ENCODE measurements at regions not wholly inside any gene's neighbourhood (a gene's known extent, or its start where the extent isn't known, plus 50 kb on each side); places are given as distances from the start of the nearest gene placed in this dataset.
"Not testable (repeated sequence)": the region's sequence is repeated elsewhere in the genome, so short reads cannot be mapped to it uniquely, and the experiment has no call there.

DNA sequence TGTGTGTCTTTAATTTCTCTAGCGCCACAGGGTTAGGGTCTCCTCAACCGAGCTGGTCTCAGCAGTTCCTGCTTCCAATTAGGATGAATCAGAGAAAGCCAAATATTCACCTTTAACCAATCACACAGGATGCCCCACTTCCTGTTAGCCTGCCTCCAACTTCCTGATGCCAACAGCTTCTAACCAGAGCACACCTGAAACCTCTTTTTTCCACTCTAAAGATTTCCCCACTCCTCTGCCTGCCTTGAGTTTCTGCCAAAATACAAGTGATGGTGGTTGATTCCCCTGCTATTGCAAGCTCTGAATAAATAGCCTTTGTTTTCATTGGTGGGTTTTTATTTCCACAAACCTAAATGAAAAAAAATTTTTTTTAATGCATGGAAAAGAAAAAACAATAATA is 144.7 kb upstream of the UST start:
- DNase-seq = no peak

DNA sequence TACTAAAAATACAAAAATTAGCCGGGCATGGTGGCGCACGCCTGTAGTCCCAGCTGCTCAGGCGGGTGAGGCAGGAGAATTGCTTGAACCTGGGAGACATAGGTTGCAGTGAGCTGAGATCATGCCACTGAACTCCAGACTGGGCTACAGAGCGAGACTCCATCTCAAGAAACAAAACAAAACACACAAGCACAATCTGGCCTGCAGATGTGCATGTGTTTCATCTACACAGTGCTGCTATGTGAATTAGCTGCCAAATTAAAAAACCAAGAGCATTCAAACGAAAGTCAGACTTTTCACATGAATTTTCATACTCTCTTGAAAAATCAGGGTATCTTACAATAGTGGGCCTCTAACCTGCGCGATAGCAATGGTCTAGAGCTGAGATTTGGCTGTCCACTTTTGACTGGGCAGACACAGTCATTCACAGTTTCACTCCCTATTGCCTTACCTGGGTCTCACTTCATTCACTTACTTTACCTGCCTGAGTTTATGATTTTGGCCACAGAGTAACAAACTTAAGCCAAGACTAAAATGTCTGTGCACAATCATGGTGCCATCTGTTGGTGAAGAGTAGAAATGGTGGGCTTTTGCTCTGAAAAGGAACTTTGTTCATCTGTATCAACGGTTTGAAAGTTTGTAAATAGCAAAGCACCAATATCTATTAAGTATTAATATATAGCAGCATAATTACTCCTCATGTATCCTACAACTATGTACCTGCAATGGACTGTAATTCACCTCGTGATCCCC is 138.5 kb upstream of the UST start:
- no peak for DNase-seq

DNA sequence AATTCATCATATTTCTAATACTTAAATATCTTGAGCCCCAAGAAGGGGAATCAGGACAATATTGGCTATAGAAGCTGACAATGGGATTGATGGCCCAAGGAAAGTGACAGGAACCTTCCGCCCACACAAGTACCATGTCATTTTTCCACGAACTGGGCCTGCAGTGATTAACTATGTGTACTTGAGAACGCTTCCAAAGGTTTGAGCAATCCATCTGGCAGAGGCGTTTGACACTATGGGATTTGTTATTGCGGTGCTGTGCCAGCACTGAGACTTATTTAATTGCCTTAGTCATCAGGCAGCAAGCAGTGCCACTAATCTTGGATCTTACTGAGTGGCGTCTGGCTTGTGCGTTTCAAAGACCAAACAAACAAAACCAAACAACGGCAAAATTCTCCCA is 135.6 kb upstream of the UST start:
- DNase-seq = no peak

DNA sequence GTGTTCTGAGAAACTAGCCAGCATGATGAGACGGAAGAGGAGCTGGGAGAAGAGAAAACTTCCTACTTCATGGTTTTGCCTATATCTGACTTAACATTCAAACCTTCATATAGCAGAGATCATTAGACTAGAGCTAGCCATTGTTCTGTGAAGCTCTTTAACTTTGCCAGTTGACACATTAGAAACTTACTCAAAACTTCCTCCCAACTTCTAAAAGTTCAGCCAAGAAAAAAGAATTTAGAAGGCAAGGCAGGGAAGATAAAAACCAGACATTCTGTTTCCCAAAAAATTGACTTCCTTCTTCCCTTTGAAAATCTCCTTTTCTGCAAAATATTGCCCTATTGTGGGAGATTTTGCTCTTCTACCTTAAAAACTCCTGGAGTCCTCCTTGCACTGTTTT is 134.8 kb upstream of the UST start:
- DNase-seq = no peak

DNA sequence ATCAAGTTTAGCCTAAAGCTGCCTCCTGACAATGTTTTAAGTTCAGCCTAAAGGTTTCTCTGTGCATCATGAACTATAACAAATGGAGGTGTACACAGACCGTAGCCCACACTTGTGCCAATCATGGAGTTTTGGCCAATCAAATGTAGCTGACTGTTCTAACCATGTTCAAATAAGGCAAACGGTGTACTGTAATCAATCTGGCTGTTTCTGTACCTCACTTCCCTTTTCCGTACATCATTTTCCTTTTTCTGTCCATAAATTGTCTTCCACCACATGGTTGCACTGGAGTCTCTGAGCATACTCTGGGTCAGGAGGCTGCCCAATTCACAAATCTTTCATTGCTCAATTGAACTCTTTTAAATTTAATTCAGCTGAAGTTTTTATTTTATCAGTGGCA is 132.2 kb upstream of the UST start:
- DNase-seq = no peak

DNA sequence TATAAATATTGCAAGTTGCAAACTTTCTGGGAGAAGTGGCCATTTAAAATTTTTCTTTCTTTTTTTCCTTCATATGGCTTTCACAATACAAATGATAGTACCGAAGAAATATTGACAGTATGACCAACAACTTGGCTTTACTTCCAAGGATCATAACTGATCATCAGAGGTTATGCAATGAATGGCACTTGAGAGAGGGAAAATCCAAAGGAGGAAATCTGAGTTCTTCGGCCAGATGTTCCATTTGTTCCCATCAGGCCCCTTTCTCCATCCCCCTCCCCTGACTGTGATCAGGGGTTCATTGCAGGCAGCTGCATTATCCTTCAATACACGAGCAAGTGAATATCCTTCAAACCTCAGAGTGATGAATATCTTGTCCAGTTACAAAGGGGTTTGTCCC is 130.0 kb upstream of the UST start:
- DNase-seq = no peak

DNA sequence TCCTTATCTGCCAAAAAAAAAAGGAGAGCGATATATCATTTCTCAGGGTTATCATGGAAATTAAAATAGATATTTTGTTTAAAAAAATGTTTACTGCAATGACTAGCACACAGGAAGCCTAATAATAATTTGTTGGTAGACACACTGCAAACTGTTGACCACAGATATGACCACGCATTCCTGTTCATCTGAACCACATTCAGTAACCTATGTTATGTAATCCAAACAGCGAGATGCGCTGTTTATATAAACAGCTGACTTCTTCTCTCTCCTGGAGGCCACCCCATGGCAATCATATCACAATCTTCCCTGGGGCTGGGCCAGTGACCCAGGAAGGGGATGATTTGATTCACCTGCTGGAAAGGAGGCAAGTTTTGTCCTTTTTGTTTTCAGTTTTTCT is 129.3 kb upstream of the UST start:
- DNase-seq = no peak

DNA sequence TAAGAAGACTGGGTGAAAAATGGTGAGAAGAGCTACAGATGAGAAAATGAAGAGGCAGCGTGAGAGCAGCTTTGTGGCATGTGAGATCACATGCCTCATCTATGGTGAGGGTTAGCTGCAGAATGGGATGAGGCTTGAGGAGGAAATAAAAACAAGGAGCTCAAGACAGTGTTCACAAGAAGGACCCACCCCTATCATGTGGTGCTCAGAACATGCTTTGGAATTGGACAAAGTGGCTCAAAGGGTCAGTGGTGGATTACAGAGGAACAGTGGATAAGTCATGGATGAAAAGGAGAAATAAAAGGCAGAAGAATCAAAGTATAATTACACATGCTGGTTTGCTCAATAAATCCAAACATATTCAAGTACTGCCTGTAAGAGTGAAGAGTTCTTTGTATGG is 126.9 kb upstream of the UST start:
- DNase-seq = no peak

DNA sequence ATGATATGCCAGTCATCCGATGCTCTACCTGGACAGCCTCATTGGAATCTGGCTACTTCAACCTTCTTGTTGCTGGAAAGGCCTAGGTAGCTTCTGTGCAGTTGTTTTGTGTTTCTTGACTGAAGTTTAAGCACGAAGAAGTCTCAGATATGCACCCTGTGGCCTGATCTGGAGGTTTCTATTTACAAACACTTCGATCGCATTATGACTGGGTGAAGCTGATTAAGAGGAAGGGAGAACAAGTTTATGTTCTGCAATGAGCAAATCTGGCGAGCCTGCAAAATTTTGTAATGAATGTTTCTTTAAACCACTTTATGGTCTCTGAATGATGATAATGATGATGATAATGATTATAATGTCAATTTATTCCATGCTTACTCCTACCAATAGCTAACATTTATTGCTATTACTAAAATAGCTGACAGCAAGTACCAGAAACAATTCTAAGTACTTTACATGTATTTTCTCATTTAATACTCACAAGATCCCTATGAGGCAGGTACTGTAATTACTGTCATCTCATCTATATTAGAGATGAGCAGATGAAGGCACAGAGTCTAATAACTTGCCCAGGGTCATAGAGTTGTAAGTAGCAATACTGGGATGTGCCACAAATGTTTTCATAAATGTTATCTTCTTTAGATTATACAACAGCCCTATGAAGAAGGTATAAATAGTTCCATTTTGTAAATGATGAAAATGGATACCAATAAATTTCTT is 126.1 kb upstream of the UST start:
- no peak for DNase-seq

DNA sequence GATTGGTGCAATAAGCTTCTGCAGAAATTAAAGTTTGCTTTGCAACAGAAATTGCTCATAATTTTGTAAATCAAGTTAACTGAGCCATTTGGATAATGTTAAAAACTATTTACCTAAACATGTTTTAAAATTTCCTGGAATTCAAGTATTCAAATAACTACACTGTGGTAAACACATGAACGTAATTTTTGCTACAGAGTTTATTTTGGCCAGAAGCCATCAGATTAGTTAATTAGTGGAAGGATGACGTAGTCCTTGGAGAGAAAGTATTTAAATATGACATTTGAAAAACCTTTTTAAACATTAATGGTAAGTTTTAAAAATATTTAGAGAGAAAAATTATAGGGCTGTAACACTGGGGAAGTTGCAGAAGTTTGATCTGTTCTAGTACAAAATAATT is 121.2 kb upstream of the UST start:
- DNase-seq = no peak

DNA sequence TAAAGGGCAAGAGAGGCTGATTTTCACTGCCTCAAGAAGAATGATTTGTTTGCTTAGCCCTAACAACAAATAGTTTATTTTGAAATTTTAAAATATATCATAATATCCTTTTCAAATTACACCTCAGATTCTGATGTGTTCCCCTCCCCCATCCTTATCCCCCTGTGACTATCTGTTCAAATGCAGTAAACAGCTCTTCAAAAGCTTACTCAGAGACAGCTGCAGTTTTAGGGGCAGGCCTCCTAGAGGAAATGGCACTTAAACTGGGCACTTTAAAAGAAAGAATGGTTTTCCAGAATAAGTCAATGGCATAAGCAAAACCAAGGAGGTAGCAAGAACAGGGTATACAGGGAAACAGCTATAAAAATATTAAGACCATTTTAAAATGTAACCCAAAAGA is 118.6 kb upstream of the UST start:
- no peak for DNase-seq

DNA sequence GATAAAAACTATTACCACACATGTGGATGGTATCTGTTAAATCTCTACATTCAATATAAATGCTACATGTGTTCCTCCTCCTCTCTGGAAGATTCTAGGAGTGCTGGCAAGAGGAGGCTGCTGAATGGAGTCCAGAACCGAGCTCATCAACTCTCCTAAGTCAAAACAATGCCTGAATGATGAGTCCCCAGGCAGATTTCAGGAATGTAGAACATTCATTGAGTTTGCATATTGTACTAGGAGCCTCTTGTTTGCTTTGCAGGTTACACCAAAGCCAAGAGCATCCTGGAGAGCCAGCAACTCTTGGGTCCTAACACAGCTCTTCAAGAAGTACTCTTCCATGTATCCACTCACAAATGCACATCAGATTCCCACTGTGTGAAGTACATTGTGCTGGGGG is 117.6 kb upstream of the UST start:
- DNase-seq = no peak

DNA sequence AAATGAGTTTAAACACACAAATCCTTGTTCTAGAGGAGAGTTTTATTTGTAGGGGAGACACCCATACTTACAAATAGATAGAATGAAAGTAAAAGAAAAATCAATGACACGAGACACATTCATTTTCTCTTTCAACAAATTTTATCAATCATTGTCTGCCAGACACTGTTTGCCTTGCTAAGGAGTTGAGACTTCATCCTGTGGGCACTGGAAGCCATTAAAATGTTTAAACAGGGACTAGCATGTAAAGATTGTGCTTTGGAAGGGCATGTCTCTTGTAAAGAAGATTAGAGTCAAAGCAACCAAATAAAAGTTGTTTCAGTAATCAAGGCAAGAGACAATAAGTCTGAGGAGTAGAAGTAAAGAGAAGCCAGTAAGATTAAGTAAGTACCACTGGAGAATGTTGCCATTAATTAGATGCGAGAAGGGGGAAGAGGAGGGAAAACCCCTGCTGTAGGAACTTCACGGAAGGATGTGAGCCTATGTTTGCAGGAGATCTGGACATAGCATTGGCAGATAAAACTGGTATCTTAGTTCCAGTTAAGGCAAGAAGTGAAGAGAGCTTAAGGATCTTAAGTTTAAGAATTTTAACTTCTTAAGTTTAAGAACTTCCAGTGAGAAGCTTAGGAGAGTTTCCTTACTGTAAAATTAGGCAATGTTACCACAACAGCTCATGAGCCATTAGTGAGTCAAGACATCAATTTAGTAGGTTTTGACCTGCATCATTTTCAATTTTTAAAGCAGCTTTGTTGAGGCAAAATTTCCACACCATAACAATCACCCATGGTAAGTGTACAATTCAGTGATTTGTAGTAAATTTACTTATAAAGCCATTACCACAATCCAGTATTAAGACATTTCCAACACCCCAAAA is 117.0 kb upstream of the UST start:
- no peak for DNase-seq

DNA sequence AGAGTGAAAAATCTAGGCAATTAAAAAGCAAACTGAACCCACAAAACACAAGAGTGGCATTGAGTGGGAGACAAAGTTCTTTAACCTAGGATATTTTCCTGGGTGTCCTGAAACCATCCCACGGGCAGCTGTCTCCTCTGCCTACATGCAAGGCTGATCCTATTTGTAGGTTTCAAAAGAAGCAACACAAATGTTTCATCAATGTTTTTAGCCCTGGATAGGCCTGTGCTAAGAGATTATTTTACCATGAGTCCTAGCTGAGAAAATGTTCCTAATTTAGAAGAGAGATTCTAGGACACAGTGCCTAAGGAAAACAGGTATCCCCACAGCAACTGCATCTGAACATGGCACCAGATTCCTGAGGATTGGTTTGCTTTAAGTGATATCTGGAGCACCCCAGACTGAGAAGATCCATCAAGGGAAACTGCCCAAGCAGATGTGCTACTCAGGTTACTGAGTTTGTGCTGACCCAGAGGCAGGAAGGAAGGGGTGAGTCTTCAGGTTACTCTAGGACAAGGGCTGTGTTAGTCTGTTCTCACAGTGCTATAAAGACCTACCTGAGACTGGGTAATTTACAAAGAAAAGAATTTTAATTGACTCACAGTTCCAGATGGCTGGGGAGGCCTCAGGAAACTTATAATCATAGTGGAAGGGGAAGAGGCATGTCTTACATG is 111.6 kb upstream of the UST start:
- DNase-seq = no peak

DNA sequence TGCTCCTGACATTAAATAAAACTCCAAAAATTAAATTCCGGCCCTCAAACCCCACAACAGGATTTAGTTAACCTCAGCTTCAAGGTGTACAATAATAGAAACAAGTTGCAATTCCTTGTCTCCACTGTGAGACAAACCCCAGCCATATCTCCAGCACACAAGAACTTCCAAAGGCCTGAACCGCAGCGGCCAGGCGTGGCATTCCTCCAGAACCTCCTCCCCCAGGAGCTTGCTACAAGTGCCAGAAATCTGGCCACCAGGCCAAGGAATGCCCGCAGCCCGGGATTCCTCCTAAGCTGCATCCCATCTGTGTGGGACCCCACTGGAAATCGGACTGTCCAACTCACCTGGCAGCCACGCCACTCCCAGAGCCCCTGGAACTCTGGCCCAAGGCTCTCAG is 105.0 kb upstream of the UST start:
- not testable (repeated sequence) for DNase-seq

DNA sequence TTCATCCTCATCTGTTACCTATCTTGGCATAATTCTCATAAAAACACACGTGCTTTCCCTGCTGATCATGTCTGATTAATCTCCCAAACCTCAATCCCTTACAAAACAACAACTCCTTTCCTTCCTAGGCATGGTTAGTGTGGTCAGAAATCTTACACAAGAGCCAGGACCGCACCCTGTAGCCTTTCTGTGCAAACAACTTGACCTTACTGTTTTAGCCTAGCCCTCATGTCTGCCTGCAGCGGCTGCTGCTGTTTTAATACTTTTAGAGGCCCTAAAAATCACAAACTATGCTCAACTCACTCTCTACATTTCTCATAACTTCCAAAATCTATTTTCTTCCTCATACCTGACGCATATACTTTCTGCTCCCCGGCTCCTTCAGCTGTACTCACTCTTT is 103.6 kb upstream of the UST start:
- DNase-seq = not testable (repeated sequence)

DNA sequence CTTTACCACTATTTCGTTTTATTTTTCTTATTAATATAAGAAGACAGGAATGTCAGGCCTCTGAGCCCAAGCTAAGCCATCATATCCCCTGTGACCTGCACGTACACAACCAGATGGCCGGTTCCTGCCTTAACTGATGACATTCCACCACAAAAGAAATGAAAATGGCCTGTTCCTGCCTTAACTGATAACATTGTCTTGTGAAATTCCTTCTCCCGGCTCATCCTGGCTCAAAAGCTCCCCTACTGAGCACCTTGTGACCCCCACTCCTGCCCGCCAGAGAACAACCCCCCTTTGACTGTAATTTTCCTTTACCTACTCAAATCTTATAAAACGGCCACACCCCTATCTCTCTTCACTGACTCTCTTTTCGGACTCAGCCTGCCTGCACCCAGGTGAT is 101.8 kb upstream of the UST start:
- DNase-seq = not testable (repeated sequence)

DNA sequence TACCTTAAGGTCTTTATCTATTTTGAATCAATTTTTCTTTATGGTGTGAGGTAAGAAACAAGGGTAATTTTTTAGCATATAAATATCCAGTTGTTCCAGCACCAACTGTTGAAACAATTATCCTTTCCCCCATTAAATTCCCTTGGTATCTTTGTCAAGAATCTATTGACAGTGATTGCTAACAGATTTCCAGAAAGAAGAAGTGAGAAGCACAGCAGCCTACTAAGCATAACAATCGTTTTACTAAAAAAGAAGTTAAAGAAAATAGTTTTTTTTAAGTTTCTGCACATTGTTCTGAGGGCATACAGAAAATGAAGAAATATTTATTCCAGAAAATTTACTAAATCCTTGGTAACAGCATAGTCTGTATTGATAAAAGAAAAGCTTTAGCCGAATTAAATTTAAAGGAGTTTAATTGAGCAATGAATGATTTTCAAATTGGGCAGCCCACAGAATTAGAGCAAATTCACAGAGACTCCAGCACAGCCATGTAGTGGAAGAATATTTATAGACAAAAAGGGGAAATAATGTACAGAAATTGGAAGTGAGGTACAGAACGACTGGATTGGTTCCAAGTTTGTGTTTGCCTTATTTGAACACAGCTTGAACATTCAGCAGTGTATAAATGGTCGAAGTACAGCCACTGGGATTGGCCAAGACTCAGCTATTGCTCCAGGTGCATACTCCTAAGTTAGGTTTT is 97.9 kb upstream of the UST start:
- no peak for DNase-seq

DNA sequence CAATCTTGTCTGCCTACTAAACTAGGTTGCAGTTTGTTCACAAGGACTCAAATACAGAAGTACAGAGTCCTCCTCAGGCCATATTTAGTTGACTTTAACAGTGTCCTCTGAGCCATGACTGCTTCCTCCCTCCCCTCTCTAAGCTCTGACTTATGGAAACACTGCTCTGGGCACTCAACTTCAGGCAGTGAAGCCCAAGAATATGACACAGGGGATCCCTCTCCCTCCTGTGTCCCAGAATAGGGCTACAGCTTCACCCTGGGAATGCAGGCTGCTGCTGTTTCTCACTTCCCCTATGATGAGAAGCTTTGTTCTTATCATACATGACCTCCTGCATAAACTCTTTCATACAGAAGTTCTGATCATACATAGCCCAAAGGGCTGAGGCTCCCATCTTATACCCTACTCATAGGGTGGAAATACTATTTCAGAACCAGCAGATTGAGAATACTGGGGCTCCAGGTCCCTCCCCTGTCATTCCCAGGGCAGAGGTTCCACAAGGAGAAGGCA is 97.3 kb upstream of the UST start:
- no peak for DNase-seq

DNA sequence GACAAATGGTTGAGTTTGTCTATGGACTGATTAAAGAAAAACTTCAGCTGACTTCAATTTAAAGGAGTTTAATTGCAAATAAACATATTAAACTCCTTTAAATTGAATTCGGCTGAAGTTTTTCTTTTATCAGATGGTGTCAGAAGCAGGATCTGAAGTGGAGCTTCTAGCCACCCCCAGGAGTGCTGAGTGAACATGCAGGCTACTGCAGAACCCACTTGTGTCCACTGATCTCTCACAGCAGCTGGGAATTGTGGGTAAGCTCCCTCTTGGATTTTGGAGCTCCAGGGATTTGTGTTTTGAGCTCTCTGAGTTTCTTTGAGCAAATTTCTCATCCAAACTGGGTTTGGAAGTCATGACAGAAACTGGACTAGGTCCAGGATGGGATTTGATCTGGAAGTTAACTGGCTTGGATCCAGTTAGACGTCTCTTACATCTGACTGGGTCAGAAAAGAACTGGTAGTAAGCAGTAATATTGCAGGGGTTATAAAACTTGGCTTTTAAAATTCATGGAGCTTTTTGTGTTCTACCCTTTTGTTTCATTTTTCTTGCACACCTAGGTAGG is 95.8 kb upstream of the UST start:
- no peak for DNase-seq

DNA sequence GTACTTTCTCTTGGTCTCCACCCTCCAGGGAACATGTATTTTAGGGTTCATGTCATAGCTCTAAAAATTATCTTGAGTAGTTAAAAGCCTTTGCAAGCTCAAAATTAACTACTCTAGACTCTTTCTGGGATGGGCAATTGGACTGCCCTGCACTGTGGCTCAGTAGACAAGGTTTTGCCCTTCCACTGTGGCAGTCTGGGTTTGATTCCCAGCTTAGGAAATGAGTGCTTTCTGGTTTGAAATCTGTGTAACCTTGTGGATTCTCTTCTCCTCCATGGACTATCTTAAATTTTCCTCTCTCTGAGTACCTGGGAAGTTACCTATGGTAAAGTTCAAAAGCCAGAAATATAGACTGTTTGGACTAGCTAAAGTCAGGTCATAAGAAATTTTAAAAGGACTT is 94.6 kb upstream of the UST start:
- DNase-seq = no peak

DNA sequence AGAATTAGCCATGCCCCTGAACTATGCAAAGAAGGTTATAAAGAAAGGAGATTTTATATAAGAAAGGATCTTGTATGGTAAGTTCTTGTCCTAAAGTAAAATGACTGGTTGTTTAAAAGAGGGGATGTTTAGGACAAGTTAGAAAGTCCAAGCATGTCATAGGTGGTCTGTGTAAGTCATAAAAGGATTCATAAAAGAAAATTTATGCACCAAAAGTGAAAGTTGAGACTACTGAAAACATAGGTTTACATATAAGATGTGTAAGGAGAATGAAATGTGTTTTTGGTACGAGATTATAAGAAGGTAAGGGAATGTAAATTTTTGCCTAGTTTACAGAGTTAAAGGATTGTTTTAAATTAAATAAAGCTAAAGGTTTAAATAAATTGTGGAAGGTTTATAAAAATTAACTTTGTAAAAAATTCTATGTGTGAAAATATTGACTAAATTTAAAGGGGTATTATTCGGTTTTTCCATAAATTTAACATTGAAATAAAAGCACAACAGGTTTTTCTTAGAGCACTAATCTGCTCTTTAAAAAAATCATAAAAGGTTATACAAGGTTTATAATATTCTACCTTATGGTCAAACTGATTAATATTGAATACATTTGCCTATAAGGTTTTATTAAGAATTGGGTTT is 93.6 kb upstream of the UST start:
- DNase-seq = no peak

Measured in CD4-positive, alpha-beta T cell treated with Interleukin-12 subunit alpha and Interleukin-12 subunit beta, for 1 hour (primary cell).